Brain microvascular endothelial cell (primary cell): ENCODE measurements at regions not wholly inside any gene's neighbourhood (a gene's known extent, or its start where the extent isn't known, plus 50 kb on each side); places are given as distances from the start of the nearest gene placed in this dataset.

ENCODE experiments used
- DNase-seq: peaks from one replicate; pipeline ENCODE4 v3.0.0-alpha.2; 2020
- H3K27ac ChIP-seq: fragments of 250-450 bp; sonication (Bioruptor Pico); 2 replicates; pipeline ENCODE4 v1.5.1; 2020; ENCODE audit warnings: mild to moderate bottlenecking, moderate library complexity
- H3K27me3 ChIP-seq: fragments of 250-450 bp; sonication (Bioruptor Pico); replicated peaks from 2 replicates; pipeline ENCODE4 v1.5.1; 2020; ENCODE audit warnings: mild to moderate bottlenecking
- H3K36me3 ChIP-seq: fragments of 250-450 bp; sonication (Bioruptor Pico); replicated peaks from 2 replicates; pipeline ENCODE4 v1.5.1; 2020; ENCODE audit warnings: mild to moderate bottlenecking
- H3K4me3 ChIP-seq: 2 replicates; pipeline ENCODE4 v1.5.1; 2011; ENCODE audit warnings: low read depth, mild to moderate bottlenecking, control low read depth, low read length, moderate library complexity
- CTCF ChIP-seq: IDR thresholded peaks from 2 replicates; pipeline ENCODE4 v1.5.1; 2011; ENCODE audit warnings: low read depth, mild to moderate bottlenecking, moderate library complexity, low read length, control low read depth, inconsistent platforms; ENCODE audit errors: missing control alignments
- in situ Hi-C: cut with HindIII; loops from 2 replicates; pipeline ENCODE4 v1.10.0; 2017; ENCODE audit warnings: low sequenced_read_pairs, low pct_ligation_motif_present

DNA sequence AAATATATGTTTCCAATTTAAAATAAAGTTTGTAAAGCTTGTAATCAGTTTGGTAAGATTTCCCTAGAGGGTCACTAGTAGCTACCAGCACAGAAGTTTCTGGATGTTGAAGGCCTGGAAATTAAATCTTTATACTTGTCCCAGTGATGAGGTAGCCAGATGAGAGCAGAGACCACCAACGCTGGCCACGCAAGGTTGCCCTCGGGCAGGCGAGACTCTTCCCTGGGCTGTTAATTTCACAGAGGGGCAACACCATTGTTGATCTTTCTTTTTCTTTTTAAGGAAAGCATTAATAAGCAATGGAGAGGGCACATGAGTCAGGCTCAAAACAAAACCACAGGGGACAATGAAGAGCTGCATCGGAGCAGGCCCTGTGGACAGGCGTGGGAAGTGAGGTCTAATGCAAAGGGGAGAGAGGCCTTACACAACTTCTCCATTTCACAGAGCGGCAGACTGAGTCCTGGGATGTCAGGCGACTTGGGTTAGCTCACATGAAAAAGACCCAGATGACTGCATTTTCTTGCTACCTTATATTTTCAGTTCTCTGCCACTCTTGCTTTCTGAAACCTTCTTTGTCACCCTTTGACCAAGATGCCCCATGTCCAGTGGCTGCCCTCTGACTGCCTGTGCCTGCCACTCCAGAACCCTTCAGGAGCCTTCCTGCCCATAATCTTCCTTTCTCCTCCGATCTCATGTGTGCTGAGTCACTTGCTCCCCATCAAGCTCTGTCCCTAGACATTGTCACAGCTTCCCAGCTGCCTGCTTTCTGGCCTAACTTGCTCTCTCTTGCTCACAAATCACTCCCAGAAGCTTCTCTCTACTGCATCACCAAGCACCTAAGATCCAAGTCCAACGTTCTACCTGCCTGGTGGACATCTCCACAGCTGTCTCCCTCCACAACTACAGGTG, 107.7 kb upstream of the CDYL start:
- no peak for TF ChIP-seq CTCF
- Histone ChIP-seq H3K27ac (no peak overlapping the region), H3K4me3 (no peak overlapping the region), H3K36me3 (no peaks in the 10 kb centered on the region), H3K27me3 (no peaks in the 10 kb centered on the region)
- peak; percentile 66 for DNase-seq
- in situ Hi-C loops = no loop called here

- no peak for DNase-seq
- Histone ChIP-seq H3K36me3 (no peaks in the 10 kb centered on the region), H3K4me3 (no peak overlapping the region), H3K27ac (no peak overlapping the region), H3K27me3 (no peaks in the 10 kb centered on the region)
- in situ Hi-C loops = no loop called here
- no peak for TF ChIP-seq CTCF
Measured at GRCh38 chr6:4667591-4667990, 108.6 kb upstream of the CDYL start.

GRCh38 chr6:4666886-4667513, 109.2 kb upstream of the CDYL start:
- H3K27ac ChIP-seq = no peak overlapping the region
- no peak for DNase-seq
- H3K27me3 ChIP-seq = no peaks in the 10 kb centered on the region
- in situ Hi-C loops = no loop called here
- no peak for TF ChIP-seq CTCF
- no peak overlapping the region for H3K4me3 ChIP-seq
- H3K36me3 ChIP-seq = no peaks in the 10 kb centered on the region

- Histone ChIP-seq H3K27ac (no peak overlapping the region), H3K27me3 (no peaks in the 10 kb centered on the region), H3K4me3 (no peak overlapping the region), H3K36me3 (no peaks in the 10 kb centered on the region)
- no peak for TF ChIP-seq CTCF
- in situ Hi-C loops = no loop called here
- DNase-seq = peak; percentile 41
Measured at GRCh38 chr6:4665489-4666417, 110.5 kb upstream of the CDYL start.

DNA sequence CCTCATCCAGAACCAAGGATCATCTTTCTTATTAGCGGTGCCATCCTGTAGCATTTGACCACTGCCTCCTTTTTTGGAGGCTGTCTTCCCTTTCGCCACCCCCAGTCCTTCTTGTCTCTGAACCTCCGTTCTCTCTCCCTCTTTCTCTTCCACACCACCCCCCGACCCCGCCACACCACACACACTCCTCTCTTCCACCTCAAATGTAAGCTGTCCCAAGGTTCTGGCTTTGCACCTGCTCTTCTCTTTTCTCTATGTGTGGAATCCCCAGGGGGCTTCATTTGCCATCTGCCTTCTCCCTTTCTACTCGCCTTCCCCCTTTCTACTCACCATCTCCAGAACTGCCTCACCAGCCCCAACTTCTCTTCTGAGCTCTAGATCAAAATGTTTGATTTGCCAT, 111.3 kb upstream of the CDYL start:
- no peak for TF ChIP-seq CTCF
- Histone ChIP-seq H3K27ac (no peak overlapping the region), H3K4me3 (no peak overlapping the region), H3K36me3 (no peaks in the 10 kb centered on the region), H3K27me3 (no peaks in the 10 kb centered on the region)
- no peak for DNase-seq
- in situ Hi-C loops = no loop called here
